Tibial artery (tissue), 4 donors: ENCODE measurements at regions not wholly inside any gene's neighbourhood (a gene's known extent, or its start where the extent isn't known, plus 50 kb on each side); places are given as distances from the start of the nearest gene placed in this dataset.

Source experiments
- DNase-seq, 2 donors: peaks; one replicate each; pipeline ENCODE4 v3.0.0-alpha.2; 2019
- H3K27ac ChIP-seq, 2 donors: fragments of 200-600 bp; sonication (generic) in 1 of 2; 1 replicate in 1 of 2; 2 replicates in 1 of 2; pipeline ENCODE4 v1.5.1; 2018 to 2019; ENCODE audit warnings: mild to moderate bottlenecking in 1 of 2
- H3K27me3 ChIP-seq, 2 donors: fragments of 200-600 bp; sonication (generic) in 1 of 2; one replicate each; pipeline versions ENCODE4 v1.5.1 to v1.6.0; 2016 to 2019
- H3K36me3 ChIP-seq, 3 donors: fragments of 200-600 bp; sonication (generic) in 2 of 3; one replicate each; pipeline ENCODE4 v1.5.1; 2016 to 2019; ENCODE audit warnings: mild to moderate bottlenecking in 2 of 3
- H3K4me1 ChIP-seq, 4 donors: fragments of 200-600 bp; sonication (generic) in 2 of 4; 1 replicate in 3 of 4; 2 replicates in 1 of 4; pipeline ENCODE4 v1.5.1; 2016 to 2019
- H3K4me3 ChIP-seq, 2 donors: fragments of 200-600 bp; sonication (generic) in 1 of 2; 1 replicate in 1 of 2; 2 replicates in 1 of 2; pipeline ENCODE4 v1.5.1; 2018 to 2019; ENCODE audit warnings: mild to moderate bottlenecking in 2 of 2
- H3K9me3 ChIP-seq, 3 donors: fragments of 200-600 bp; sonication (generic) in 1 of 3; one replicate each; pipeline ENCODE4 v1.5.1; 2016 to 2019
- CTCF ChIP-seq, 2 experiments: fragments of 200-600 bp in 1 of 2; fragments of 450-650 bp in 1 of 2; IDR thresholded peaks; one replicate each; pipeline ENCODE4 v1.5.1; 2017 to 2019; ENCODE audit warnings: antibody characterized with exemption in 2 of 2, mild to moderate bottlenecking in 1 of 2, moderate library complexity in 1 of 2
- intact Hi-C: fragments of 100-400 bp; cut with DNase I; formaldehyde crosslinking; loops from one replicate; pipeline ENCODE4 v1.15.0; 2023; ENCODE audit warnings: low total_unique reads

GRCh38 chr14:36059531-36059930 is 117.0 kb downstream of the PTCSC3 start:
- no peaks in the 10 kb centered on the region for H3K9me3 ChIP-seq
- no peak overlapping the region for H3K4me3 ChIP-seq
- intact Hi-C loops, result no loop called here
- H3K4me1 ChIP-seq, result no peaks in the 10 kb centered on the region
- no peak for DNase-seq
- H3K27ac ChIP-seq, result no peak overlapping the region
- no peak for TF ChIP-seq CTCF (IDR thresholded peaks at IDR 0.05)
- H3K36me3 ChIP-seq, result no peaks in the 10 kb centered on the region
- peaks cover 0 to 3% of the 10 kb centered on the region in 2 donors for H3K27me3 ChIP-seq

GRCh38 chr14:36057452-36058116 is 118.9 kb downstream of the PTCSC3 start:
- intact Hi-C loops, result no loop called here

DNA sequence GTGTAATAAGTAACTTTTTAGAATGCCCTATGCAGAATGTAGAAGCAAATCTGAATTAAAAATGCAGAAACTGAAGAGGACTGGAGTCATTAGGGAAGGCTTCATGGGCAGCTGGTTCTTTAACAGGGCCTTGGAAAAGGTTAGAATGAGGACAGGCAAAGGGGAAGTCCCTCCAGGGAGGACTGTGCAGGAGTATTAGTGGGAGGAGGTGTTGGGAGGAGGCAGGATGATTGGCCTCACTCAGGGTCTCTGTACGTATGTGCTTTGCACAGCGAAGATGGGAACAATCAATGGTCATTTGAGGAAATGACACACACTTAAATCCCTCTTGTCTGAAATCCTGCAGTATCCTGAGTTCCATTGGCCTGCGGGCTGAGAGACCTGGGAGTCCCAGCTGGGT is 119.7 kb downstream of the PTCSC3 start:
- Histone ChIP-seq H3K27ac (no peak overlapping the region), H3K36me3 (no peaks in the 10 kb centered on the region), H3K4me3 (no peak overlapping the region), H3K4me1 (no peaks in the 10 kb centered on the region), H3K27me3 (peaks cover 0 to 3% of the 10 kb centered on the region in 2 donors), H3K9me3 (no peaks in the 10 kb centered on the region)
- intact Hi-C loops, result no loop called here
- no peak for DNase-seq
- no peak for TF ChIP-seq CTCF (IDR thresholded peaks at IDR 0.05)

More at GRCh38 chr14:36057452-36058116, 118.9 kb downstream of the PTCSC3 start:
- Histone ChIP-seq H3K4me1 (no peaks in the 10 kb centered on the region), H3K27me3 (peaks cover 0 to 3% of the 10 kb centered on the region in 2 donors), H3K4me3 (no peak overlapping the region), H3K27ac (no peak overlapping the region), H3K9me3 (no peaks in the 10 kb centered on the region), H3K36me3 (no peaks in the 10 kb centered on the region)
- no peak for TF ChIP-seq CTCF (IDR thresholded peaks at IDR 0.05)
- DNase-seq, result no peak

GRCh38 chr14:36055681-36056225 is 120.8 kb downstream of the PTCSC3 start:
- no peaks in the 10 kb centered on the region for H3K36me3 ChIP-seq
- no peak for DNase-seq
- no peak overlapping the region for H3K27ac ChIP-seq
- no peaks in the 10 kb centered on the region for H3K9me3 ChIP-seq
- intact Hi-C loops, result no loop called here
- no peak overlapping the region for H3K4me3 ChIP-seq
- H3K4me1 ChIP-seq, result no peaks in the 10 kb centered on the region
- peaks cover 0 to 3% of the 10 kb centered on the region in 2 donors for H3K27me3 ChIP-seq
- TF ChIP-seq CTCF (IDR thresholded peaks at IDR 0.05), result no peak

- no peak overlapping the region for H3K4me3 ChIP-seq
- H3K36me3 ChIP-seq, result no peaks in the 10 kb centered on the region
- no peaks in the 10 kb centered on the region for H3K9me3 ChIP-seq
- no peak for TF ChIP-seq CTCF (IDR thresholded peaks at IDR 0.05)
- peaks cover 0 to 3% of the 10 kb centered on the region in 2 donors for H3K27me3 ChIP-seq
- no peak overlapping the region for H3K27ac ChIP-seq
- H3K4me1 ChIP-seq, result no peaks in the 10 kb centered on the region
- intact Hi-C loops, result no loop called here
- DNase-seq, result no peak
Measured at GRCh38 chr14:36055052-36055378, 121.5 kb downstream of the PTCSC3 start.
